ENCODE measurements at regions not wholly inside any gene's neighbourhood (a gene's known extent, or its start where the extent isn't known, plus 50 kb on each side); places are given as distances from the start of the nearest gene placed in this dataset.

DNA sequence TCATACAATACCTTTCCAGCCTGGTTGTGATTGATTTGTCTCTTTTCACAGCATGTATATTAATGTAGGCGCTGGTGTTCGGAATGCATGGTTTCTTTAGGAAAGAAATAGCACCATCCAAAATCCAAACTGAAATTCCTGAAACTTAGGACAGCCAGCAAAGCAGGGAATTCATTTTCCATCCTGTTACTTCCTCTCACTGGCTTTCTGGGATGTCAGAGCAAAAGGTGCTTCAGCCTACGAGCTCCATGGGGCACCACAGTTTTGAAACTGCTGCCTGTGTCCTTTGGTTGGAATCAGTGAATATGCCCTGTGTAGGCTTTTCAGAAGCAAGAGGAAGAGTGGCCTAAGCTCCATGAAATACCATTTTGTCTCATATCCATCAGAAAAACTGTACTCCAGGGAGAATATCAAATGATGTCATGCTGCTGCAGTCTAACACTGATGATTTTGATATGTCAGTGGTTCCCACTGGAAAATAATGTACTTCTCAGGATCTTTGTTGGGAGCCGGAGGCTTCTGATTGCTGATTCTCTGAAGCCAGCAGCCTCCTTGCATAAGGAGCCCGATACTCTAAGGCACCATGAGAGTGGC, 117.8 kb upstream of the SERP2 start (continued):
- TF ChIP-seq GABPA (IDR thresholded peaks at IDR 0.05; ENCODE audit: borderline replicate concordance, insufficient read depth, low read length) (no peak), TEAD4 (IDR thresholded peaks at IDR 0.05; ENCODE audit: low read depth, low read length) (no peak), EZH2 (IDR thresholded peaks at IDR 0.05; ENCODE audit: low read depth, low read length, severe bottlenecking) (no peak), KDM1A (IDR thresholded peaks at IDR 0.05; ENCODE audit: borderline replicate concordance, low read length) (no peak)
- TF ChIP-seq, protein P1, sequence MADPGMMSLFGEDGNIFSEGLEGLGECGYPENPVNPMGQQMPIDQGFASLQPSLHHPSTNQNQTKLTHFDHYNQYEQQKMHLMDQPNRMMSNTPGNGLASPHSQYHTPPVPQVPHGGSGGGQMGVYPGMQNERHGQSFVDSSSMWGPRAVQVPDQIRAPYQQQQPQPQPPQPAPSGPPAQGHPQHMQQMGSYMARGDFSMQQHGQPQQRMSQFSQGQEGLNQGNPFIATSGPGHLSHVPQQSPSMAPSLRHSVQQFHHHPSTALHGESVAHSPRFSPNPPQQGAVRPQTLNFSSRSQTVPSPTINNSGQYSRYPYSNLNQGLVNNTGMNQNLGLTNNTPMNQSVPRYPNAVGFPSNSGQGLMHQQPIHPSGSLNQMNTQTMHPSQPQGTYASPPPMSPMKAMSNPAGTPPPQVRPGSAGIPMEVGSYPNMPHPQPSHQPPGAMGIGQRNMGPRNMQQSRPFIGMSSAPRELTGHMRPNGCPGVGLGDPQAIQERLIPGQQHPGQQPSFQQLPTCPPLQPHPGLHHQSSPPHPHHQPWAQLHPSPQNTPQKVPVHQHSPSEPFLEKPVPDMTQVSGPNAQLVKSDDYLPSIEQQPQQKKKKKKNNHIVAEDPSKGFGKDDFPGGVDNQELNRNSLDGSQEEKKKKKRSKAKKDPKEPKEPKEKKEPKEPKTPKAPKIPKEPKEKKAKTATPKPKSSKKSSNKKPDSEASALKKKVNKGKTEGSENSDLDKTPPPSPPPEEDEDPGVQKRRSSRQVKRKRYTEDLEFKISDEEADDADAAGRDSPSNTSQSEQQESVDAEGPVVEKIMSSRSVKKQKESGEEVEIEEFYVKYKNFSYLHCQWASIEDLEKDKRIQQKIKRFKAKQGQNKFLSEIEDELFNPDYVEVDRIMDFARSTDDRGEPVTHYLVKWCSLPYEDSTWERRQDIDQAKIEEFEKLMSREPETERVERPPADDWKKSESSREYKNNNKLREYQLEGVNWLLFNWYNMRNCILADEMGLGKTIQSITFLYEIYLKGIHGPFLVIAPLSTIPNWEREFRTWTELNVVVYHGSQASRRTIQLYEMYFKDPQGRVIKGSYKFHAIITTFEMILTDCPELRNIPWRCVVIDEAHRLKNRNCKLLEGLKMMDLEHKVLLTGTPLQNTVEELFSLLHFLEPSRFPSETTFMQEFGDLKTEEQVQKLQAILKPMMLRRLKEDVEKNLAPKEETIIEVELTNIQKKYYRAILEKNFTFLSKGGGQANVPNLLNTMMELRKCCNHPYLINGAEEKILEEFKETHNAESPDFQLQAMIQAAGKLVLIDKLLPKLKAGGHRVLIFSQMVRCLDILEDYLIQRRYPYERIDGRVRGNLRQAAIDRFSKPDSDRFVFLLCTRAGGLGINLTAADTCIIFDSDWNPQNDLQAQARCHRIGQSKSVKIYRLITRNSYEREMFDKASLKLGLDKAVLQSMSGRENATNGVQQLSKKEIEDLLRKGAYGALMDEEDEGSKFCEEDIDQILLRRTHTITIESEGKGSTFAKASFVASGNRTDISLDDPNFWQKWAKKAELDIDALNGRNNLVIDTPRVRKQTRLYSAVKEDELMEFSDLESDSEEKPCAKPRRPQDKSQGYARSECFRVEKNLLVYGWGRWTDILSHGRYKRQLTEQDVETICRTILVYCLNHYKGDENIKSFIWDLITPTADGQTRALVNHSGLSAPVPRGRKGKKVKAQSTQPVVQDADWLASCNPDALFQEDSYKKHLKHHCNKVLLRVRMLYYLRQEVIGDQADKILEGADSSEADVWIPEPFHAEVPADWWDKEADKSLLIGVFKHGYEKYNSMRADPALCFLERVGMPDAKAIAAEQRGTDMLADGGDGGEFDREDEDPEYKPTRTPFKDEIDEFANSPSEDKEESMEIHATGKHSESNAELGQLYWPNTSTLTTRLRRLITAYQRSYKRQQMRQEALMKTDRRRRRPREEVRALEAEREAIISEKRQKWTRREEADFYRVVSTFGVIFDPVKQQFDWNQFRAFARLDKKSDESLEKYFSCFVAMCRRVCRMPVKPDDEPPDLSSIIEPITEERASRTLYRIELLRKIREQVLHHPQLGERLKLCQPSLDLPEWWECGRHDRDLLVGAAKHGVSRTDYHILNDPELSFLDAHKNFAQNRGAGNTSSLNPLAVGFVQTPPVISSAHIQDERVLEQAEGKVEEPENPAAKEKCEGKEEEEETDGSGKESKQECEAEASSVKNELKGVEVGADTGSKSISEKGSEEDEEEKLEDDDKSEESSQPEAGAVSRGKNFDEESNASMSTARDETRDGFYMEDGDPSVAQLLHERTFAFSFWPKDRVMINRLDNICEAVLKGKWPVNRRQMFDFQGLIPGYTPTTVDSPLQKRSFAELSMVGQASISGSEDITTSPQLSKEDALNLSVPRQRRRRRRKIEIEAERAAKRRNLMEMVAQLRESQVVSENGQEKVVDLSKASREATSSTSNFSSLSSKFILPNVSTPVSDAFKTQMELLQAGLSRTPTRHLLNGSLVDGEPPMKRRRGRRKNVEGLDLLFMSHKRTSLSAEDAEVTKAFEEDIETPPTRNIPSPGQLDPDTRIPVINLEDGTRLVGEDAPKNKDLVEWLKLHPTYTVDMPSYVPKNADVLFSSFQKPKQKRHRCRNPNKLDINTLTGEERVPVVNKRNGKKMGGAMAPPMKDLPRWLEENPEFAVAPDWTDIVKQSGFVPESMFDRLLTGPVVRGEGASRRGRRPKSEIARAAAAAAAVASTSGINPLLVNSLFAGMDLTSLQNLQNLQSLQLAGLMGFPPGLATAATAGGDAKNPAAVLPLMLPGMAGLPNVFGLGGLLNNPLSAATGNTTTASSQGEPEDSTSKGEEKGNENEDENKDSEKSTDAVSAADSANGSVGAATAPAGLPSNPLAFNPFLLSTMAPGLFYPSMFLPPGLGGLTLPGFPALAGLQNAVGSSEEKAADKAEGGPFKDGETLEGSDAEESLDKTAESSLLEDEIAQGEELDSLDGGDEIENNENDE (IDR thresholded peaks at IDR 0.05; ENCODE audit: insufficient replicate concordance, low read length), result no peak
